MM.1S (cell line): ENCODE measurements at regions not wholly inside any gene's neighbourhood (a gene's known extent, or its start where the extent isn't known, plus 50 kb on each side); places are given as distances from the start of the nearest gene placed in this dataset.

Experiments
- DNase-seq: peaks from one replicate; pipeline ENCODE4 v3.0.0-alpha.2; 2015
- H2AFZ ChIP-seq: fragments of 300-600 bp; sonication (generic); 2 replicates; pipeline ENCODE4 v1.6.0; 2016; ENCODE audit warnings: antibody characterized with exemption, low read length
- H3F3A ChIP-seq: fragments of 300-600 bp; sonication (generic); 2 replicates; pipeline ENCODE4 v1.6.1; 2016; ENCODE audit warnings: mild to moderate bottlenecking, antibody characterized with exemption, low read length, moderate library complexity, mixed read lengths; ENCODE audit not compliant: insufficient read depth
- H3K27ac ChIP-seq: fragments of 300-600 bp; sonication (generic); 2 replicates; pipeline ENCODE4 v1.5.1; 2016; ENCODE audit warnings: mild to moderate bottlenecking, low read length
- H3K27me3 ChIP-seq: fragments of 300-600 bp; sonication (generic); replicated peaks from 2 replicates; pipeline ENCODE4 v1.6.0; 2016; ENCODE audit warnings: low read length; ENCODE audit not compliant: insufficient read depth
- H3K36me3 ChIP-seq: fragments of 300-600 bp; sonication (generic); replicated peaks from 2 replicates; pipeline ENCODE4 v1.6.1; 2016; ENCODE audit warnings: mild to moderate bottlenecking, low read length, mixed read lengths; ENCODE audit not compliant: insufficient read depth
- H3K4me1 ChIP-seq: fragments of 300-600 bp; sonication (generic); 2 replicates; pipeline ENCODE4 v1.6.1; 2016; ENCODE audit warnings: low read length, mixed read lengths
- H3K4me2 ChIP-seq: fragments of 300-600 bp; sonication (generic); 2 replicates; pipeline ENCODE4 v1.6.0; 2016; ENCODE audit warnings: low read depth, low read length
- H3K4me3 ChIP-seq: fragments of 300-600 bp; sonication (generic); 2 replicates; pipeline ENCODE4 v1.5.1; 2016; ENCODE audit warnings: low read length, mixed read lengths
- H3K79me2 ChIP-seq: fragments of 300-600 bp; sonication (generic); 2 replicates; pipeline ENCODE4 v1.6.1; 2016; ENCODE audit warnings: mixed run types, low read length, mixed read lengths
- H3K9ac ChIP-seq: fragments of 300-600 bp; sonication (generic); 2 replicates; pipeline ENCODE4 v1.6.1; 2016; ENCODE audit warnings: low read length, mixed read lengths
- H3K9me2 ChIP-seq: fragments of 300-600 bp; sonication (generic); replicated peaks from 2 replicates; pipeline ENCODE4 v1.6.1; 2016; ENCODE audit warnings: mild to moderate bottlenecking, low read length, mixed read lengths; ENCODE audit not compliant: insufficient read depth
- H3K9me3 ChIP-seq: fragments of 300-600 bp; sonication (generic); replicated peaks from 2 replicates; pipeline ENCODE4 v1.6.1; 2016; ENCODE audit warnings: mild to moderate bottlenecking, low read length, mixed read lengths; ENCODE audit not compliant: insufficient read depth
- H4K20me1 ChIP-seq: fragments of 300-600 bp; sonication (generic); 2 replicates; pipeline ENCODE4 v1.6.1; 2016; ENCODE audit warnings: mild to moderate bottlenecking, low read length, moderate library complexity, mixed read lengths; ENCODE audit not compliant: insufficient read depth
- EZH2 ChIP-seq: fragments of 300-600 bp; sonication (generic); optimal IDR thresholded peaks from 2 replicates; pipeline ENCODE3; 2017; ENCODE audit warnings: low read depth, mild to moderate bottlenecking, antibody characterized with exemption, low read length, mixed read lengths
- EZH2phosphoT487 ChIP-seq: fragments of 300-600 bp; sonication (generic); IDR thresholded peaks from 2 replicates; pipeline ENCODE4 v1.6.1; 2018; ENCODE audit warnings: antibody characterized with exemption, low read length
- TF ChIP-seq, protein P1 (sequence below): fragments of 300-600 bp; sonication (generic); IDR thresholded peaks from 2 replicates; pipeline ENCODE4 v1.5.1; 2016; ENCODE audit warnings: antibody characterized with exemption, low read length, mixed read lengths

DNA sequence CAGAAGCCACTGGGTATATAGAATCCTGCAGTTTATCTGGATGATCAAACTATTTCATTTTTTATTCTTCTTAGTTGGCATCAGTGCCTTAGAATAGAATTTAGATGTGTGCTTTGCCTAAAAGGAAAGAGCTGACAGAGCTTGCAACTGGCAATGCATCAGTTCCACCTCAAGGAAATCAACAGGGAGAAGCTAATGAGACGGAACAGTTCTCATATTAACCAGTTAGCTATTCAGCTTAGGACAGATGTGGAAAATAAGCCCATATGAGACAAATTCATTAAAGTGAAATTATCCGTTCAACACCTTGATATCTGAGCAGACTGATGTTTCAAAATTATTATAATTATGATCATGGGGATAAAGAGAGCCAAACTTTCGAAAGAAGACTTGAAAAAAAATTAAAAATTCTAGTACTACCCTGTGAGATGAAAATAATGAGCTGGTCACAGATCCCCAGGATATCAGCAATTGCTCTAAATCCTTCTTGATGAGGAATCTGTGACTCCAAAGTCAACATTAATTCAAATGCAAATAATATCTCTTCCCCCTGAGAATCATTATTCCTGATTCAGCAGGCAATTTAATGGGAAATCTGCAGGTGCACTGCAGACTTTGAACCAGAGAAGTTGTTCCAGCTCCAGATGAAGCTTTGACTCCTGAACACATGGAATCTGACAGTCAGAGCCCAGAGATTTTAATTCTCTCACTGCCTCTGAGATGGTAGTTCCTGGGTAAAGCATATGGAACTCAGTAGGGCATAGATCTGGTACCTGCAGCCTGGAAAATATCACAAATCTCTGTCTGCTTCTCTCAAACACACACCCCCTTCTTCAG lies 486.8 kb downstream of the FOXO1 start:
- H3K9me2 ChIP-seq, result no peaks in the 10 kb centered on the region
- H3K27ac ChIP-seq, result no peak overlapping the region
- H3K36me3 ChIP-seq, result no peaks in the 10 kb centered on the region
- no peak overlapping the region for H2AFZ ChIP-seq
- no peak for DNase-seq
- H3K79me2 ChIP-seq, result no peaks in the 10 kb centered on the region
- no peak overlapping the region for H3K4me2 ChIP-seq
- H3F3A ChIP-seq, result no peaks in the 10 kb centered on the region
- TF ChIP-seq EZH2phosphoT487 (no peak), EZH2 (no peak)
- TF ChIP-seq, protein P1, sequence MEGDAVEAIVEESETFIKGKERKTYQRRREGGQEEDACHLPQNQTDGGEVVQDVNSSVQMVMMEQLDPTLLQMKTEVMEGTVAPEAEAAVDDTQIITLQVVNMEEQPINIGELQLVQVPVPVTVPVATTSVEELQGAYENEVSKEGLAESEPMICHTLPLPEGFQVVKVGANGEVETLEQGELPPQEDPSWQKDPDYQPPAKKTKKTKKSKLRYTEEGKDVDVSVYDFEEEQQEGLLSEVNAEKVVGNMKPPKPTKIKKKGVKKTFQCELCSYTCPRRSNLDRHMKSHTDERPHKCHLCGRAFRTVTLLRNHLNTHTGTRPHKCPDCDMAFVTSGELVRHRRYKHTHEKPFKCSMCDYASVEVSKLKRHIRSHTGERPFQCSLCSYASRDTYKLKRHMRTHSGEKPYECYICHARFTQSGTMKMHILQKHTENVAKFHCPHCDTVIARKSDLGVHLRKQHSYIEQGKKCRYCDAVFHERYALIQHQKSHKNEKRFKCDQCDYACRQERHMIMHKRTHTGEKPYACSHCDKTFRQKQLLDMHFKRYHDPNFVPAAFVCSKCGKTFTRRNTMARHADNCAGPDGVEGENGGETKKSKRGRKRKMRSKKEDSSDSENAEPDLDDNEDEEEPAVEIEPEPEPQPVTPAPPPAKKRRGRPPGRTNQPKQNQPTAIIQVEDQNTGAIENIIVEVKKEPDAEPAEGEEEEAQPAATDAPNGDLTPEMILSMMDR, result no peak
- H3K27me3 ChIP-seq, result no peaks in the 10 kb centered on the region
- H3K4me3 ChIP-seq, result no peak overlapping the region
- H3K9ac ChIP-seq, result no peak overlapping the region
- no peaks in the 10 kb centered on the region for H4K20me1 ChIP-seq
- H3K4me1 ChIP-seq, result no peaks in the 10 kb centered on the region
- H3K9me3 ChIP-seq, result no peaks in the 10 kb centered on the region

DNA sequence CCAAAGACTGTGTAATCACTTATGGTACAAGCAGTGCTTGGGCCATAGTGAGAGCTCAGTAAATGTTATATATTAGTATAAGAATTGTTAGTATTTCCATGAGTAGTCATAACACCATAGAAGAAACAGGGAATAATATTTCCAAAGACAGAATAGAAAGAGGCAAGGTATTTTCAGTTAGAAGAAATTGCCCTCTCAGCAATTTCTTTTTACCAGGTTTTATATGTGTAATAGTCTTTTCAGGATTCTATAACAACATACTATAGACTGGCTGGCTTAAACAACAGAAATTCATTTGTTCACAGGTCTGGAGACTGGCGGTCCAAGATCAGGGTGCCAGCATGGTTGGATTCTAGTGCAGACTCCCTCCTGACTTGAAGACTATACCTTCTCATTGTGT lies 485.7 kb downstream of the FOXO1 start:
- Histone ChIP-seq H3K36me3 (no peaks in the 10 kb centered on the region), H3K4me2 (no peak overlapping the region), H3K9me3 (no peaks in the 10 kb centered on the region), H3K27ac (no peak overlapping the region), H4K20me1 (no peaks in the 10 kb centered on the region), H2AFZ (no peak overlapping the region), H3K4me1 (no peaks in the 10 kb centered on the region), H3K9ac (no peak overlapping the region), H3F3A (no peaks in the 10 kb centered on the region), H3K9me2 (no peaks in the 10 kb centered on the region), H3K27me3 (no peaks in the 10 kb centered on the region), H3K79me2 (no peaks in the 10 kb centered on the region), H3K4me3 (no peak overlapping the region)
- TF ChIP-seq EZH2phosphoT487 (no peak), EZH2 (no peak)
- TF ChIP-seq, protein P1, result no peak
- DNase-seq, result no peak

DNA sequence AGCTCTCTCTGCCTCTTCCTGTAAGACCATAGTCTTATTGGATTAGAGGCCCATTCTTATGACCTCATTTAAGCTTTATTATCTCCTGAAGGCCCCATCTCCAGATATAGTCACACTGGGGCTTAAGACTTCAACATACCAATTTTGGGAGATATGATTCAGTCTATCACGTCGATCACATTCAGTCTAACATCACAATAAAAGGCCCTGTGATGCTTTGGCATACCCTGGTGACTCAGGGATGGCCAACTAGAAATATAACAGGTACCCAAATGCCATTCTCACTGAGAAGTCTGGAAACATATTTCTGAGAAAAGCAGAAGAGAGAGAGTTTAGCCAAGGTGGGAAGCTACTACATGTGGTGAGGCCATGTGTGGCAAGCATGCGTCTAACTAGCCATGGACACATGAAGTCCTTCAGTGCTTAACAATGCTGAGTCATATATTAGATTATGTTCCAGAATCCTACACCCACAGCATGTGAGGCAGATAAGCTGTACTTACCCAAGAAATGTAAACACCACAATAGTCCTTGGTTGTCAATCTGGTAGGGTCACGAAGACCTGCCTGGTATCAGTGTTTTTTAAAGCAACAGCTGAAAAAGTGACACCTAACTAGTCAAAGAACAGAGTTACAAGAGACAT lies 485.1 kb downstream of the FOXO1 start:
- no peak for DNase-seq

More for the DNA sequence above, 485.1 kb downstream of the FOXO1 start:
- Histone ChIP-seq H3K27ac (no peak overlapping the region), H3K79me2 (no peaks in the 10 kb centered on the region), H2AFZ (no peak overlapping the region), H3K9me3 (no peaks in the 10 kb centered on the region), H3K4me2 (no peak overlapping the region), H3F3A (no peaks in the 10 kb centered on the region), H3K36me3 (no peaks in the 10 kb centered on the region), H3K4me1 (no peaks in the 10 kb centered on the region), H3K27me3 (no peaks in the 10 kb centered on the region), H4K20me1 (no peaks in the 10 kb centered on the region), H3K4me3 (no peak overlapping the region), H3K9me2 (no peaks in the 10 kb centered on the region), H3K9ac (no peak overlapping the region)
- TF ChIP-seq EZH2phosphoT487 (no peak), EZH2 (no peak)
- TF ChIP-seq, protein P1, result no peak
